GM12865 (cell line): ENCODE measurements at regions not wholly inside any gene's neighbourhood (a gene's known extent, or its start where the extent isn't known, plus 50 kb on each side); places are given as distances from the start of the nearest gene placed in this dataset.

Experiments used
- DNase-seq: peaks from one replicate; pipeline ENCODE4 v3.0.0; 2010; ENCODE audit warnings: low read depth
- H3K4me3 ChIP-seq: 2 replicates; pipeline ENCODE4 v1.5.1; 2011; ENCODE audit warnings: mild to moderate bottlenecking, low read depth, low read length, control low read depth
- TF ChIP-seq, protein P1 (sequence below): IDR thresholded peaks from 2 replicates; pipeline ENCODE4 v1.5.1; 2011; ENCODE audit warnings: low read length, control low read depth, low read depth, inconsistent platforms; ENCODE audit not compliant: insufficient read depth; ENCODE audit errors: missing control alignments

GRCh38 chr16:18072161-18072560 is 264.4 kb downstream of the NPIPA8 start:
- TF ChIP-seq, protein P1, sequence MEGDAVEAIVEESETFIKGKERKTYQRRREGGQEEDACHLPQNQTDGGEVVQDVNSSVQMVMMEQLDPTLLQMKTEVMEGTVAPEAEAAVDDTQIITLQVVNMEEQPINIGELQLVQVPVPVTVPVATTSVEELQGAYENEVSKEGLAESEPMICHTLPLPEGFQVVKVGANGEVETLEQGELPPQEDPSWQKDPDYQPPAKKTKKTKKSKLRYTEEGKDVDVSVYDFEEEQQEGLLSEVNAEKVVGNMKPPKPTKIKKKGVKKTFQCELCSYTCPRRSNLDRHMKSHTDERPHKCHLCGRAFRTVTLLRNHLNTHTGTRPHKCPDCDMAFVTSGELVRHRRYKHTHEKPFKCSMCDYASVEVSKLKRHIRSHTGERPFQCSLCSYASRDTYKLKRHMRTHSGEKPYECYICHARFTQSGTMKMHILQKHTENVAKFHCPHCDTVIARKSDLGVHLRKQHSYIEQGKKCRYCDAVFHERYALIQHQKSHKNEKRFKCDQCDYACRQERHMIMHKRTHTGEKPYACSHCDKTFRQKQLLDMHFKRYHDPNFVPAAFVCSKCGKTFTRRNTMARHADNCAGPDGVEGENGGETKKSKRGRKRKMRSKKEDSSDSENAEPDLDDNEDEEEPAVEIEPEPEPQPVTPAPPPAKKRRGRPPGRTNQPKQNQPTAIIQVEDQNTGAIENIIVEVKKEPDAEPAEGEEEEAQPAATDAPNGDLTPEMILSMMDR: no peak
- no peak overlapping the region for H3K4me3 ChIP-seq
- no peak for DNase-seq

- no peak overlapping the region for H3K4me3 ChIP-seq
- TF ChIP-seq, protein P1: no peak
- no peak for DNase-seq
Observed at GRCh38 chr16:18069683-18070082, 266.9 kb downstream of the NPIPA8 start.

DNA sequence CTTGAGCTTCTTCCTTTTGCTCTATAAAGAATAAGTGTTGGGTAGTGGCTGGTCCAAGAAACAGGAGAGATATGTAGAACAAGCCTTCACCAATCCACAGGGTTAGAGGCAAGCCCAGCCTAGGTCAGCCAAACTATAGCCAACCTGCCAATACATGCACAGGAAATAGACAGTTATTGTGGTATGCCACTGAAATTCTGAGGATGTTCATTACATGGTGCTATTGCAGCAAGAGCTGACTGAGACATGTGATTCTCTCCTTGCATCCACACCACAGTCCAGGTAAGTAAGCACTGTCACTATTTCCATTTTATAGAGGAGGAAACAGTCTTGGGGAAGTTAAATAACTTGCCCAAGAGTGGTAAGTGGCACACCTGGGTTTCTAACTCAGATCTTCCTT is 268.1 kb downstream of the NPIPA8 start:
- TF ChIP-seq, protein P1: no peak
- H3K4me3 ChIP-seq: no peak overlapping the region
- no peak for DNase-seq

DNA sequence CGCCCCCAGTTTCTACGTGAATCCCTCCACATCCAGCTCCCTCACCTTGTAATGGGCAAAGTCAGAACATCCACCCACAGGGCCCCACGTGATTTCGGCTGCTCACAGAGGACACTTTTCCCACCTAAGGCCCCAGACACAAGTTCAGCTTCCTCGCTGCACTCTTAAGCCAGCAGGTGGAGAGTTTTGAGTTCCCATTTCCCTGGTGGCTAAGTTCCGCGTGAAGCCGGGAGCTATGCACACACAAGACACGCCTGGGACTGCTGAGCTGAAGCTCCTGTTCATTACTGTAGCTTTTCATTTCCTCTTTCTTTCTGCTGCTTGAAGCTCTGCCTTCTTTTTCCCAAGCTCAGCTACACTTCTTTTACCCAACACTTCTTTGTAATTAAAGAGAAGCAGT is 273.8 kb downstream of the NPIPA8 start:
- TF ChIP-seq, protein P1: no peak
- DNase-seq: no peak
- H3K4me3 ChIP-seq: no peak overlapping the region

- TF ChIP-seq, protein P1: no peak
- H3K4me3 ChIP-seq: no peak overlapping the region
- DNase-seq: no peak
Observed at GRCh38 chr16:18060351-18060750, 276.2 kb downstream of the NPIPA8 start.

GRCh38 chr16:18059577-18059976 is 277.0 kb downstream of the NPIPA8 start:
- TF ChIP-seq, protein P1: no peak
- H3K4me3 ChIP-seq: no peak overlapping the region
- DNase-seq: no peak

GRCh38 chr16:18059089-18059488 is 277.4 kb downstream of the NPIPA8 start:
- no peak for DNase-seq
- TF ChIP-seq, protein P1: no peak
- H3K4me3 ChIP-seq: no peak overlapping the region
